Mesenchymal stem cell (in vitro differentiated cells and primary cell): ENCODE measurements at regions not wholly inside any gene's neighbourhood (a gene's known extent, or its start where the extent isn't known, plus 50 kb on each side); places are given as distances from the start of the nearest gene placed in this dataset.
A peak's percentile ranks its signal among the peaks of the same experiment; 100 is the strongest.

Experiments used
- DNase-seq: peaks from one replicate; pipeline ENCODE4 v3.0.0-alpha.2; 2013
- H2AFZ ChIP-seq: one replicate; pipeline ENCODE4 v1.6.1; 2013; ENCODE audit warnings: low read depth, mild to moderate bottlenecking, control low read depth, inconsistent platforms, low read length, moderate library complexity
- H2AK5ac ChIP-seq: 2 replicates; pipeline ENCODE4 v1.6.1; 2013; ENCODE audit warnings: low read length, moderate library complexity, mild to moderate bottlenecking, inconsistent platforms; ENCODE audit not compliant: severe bottlenecking
- H2BK120ac ChIP-seq: one replicate; pipeline ENCODE4 v1.6.1; 2013; ENCODE audit warnings: low read depth, mild to moderate bottlenecking, inconsistent platforms, low read length, moderate library complexity
- H2BK12ac ChIP-seq, 2 experiments: one replicate each; pipeline ENCODE4 v1.6.1; 2013; ENCODE audit warnings: inconsistent platforms in 2 of 2, low read length in 2 of 2, mild to moderate bottlenecking in 2 of 2, moderate library complexity in 2 of 2, control low read depth in 1 of 2
- H2BK15ac ChIP-seq: one replicate; pipeline ENCODE4 v1.6.1; 2013; ENCODE audit warnings: mild to moderate bottlenecking, low read depth, inconsistent platforms; ENCODE audit not compliant: poor library complexity, severe bottlenecking
- H2BK5ac ChIP-seq: 2 replicates; pipeline ENCODE4 v1.6.1; 2013; ENCODE audit warnings: low read depth, mild to moderate bottlenecking, low read length, control low read depth, inconsistent platforms; ENCODE audit not compliant: poor library complexity, severe bottlenecking
- H3K14ac ChIP-seq, 2 experiments: one replicate each; pipeline ENCODE4 v1.6.1; 2013; ENCODE audit warnings: inconsistent platforms in 2 of 2, low read length in 2 of 2, control low read depth in 1 of 2, mild to moderate bottlenecking in 1 of 2, moderate library complexity in 1 of 2
- H3K18ac ChIP-seq, 2 experiments: one replicate each; pipeline ENCODE4 v1.6.1; 2013; ENCODE audit warnings: inconsistent platforms in 2 of 2, low read length in 2 of 2, control low read depth in 1 of 2, low read depth in 1 of 2, mild to moderate bottlenecking in 1 of 2
- H3K23ac ChIP-seq, 2 experiments: one replicate each; pipeline ENCODE4 v1.6.1; 2013; ENCODE audit warnings: inconsistent platforms in 2 of 2, low read length in 2 of 2, mild to moderate bottlenecking in 2 of 2, moderate library complexity in 2 of 2, control low read depth in 1 of 2
- H3K27ac ChIP-seq: 2 replicates; pipeline ENCODE4 v1.5.1; 2013; ENCODE audit warnings: mild to moderate bottlenecking, moderate library complexity, low read length, control low read depth, inconsistent platforms; ENCODE audit not compliant: poor library complexity, severe bottlenecking
- H3K27me3 ChIP-seq, 2 experiments: 2 replicates each; pipeline versions ENCODE4 v1.6.1 to v1.7.0; 2013; ENCODE audit warnings: low read length in 2 of 2, mild to moderate bottlenecking in 2 of 2, moderate library complexity in 2 of 2, control low read depth in 1 of 2, inconsistent platforms in 1 of 2; ENCODE audit not compliant: control insufficient read depth in 1 of 2, insufficient read depth in 1 of 2
- H3K36me3 ChIP-seq, 2 experiments: 2 replicates each; pipeline versions ENCODE4 v1.6.1 to v1.7.0; 2013; ENCODE audit warnings: low read length in 2 of 2, control low read depth in 1 of 2, inconsistent platforms in 1 of 2, low read depth in 1 of 2, mild to moderate bottlenecking in 1 of 2; ENCODE audit not compliant: insufficient read depth in 2 of 2, control insufficient read depth in 1 of 2
- H3K4ac ChIP-seq, 2 experiments: one replicate each; pipeline ENCODE4 v1.6.1; 2013; ENCODE audit warnings: inconsistent platforms in 2 of 2, low read length in 2 of 2, mild to moderate bottlenecking in 2 of 2, moderate library complexity in 2 of 2, control low read depth in 1 of 2, low read depth in 1 of 2
- H3K4me1 ChIP-seq: 2 replicates; pipeline ENCODE4 v1.6.1; 2013; ENCODE audit warnings: low read depth, low read length, control low read depth; ENCODE audit not compliant: control insufficient read depth, insufficient read depth
- H3K4me2 ChIP-seq: 2 replicates; pipeline ENCODE4 v1.6.1; 2013; ENCODE audit warnings: low read length, mild to moderate bottlenecking, inconsistent platforms; ENCODE audit not compliant: poor library complexity, severe bottlenecking
- H3K4me3 ChIP-seq, 2 experiments: 2 replicates each; pipeline versions ENCODE4 v1.5.1 to v1.7.0; 2013; ENCODE audit warnings: low read length in 2 of 2, mild to moderate bottlenecking in 2 of 2, control low read depth in 1 of 2, low read depth in 1 of 2; ENCODE audit not compliant: insufficient read depth in 1 of 2
- H3K79me1 ChIP-seq: replicated peaks from 2 replicates; pipeline ENCODE4 v1.6.1; 2013; ENCODE audit warnings: mild to moderate bottlenecking, control low read depth, low read length, inconsistent platforms; ENCODE audit not compliant: poor library complexity, severe bottlenecking
- H3K9ac ChIP-seq: 2 replicates; pipeline ENCODE4 v1.7.0; 2013; ENCODE audit warnings: mild to moderate bottlenecking, low read length, moderate library complexity
- H3K9me3 ChIP-seq: 2 replicates; pipeline ENCODE4 v1.7.0; 2013; ENCODE audit warnings: mild to moderate bottlenecking, low read length; ENCODE audit not compliant: control insufficient read depth
- H4K8ac ChIP-seq: one replicate; pipeline ENCODE4 v1.6.1; 2013; ENCODE audit warnings: inconsistent platforms, mild to moderate bottlenecking, low read length, moderate library complexity
- H4K91ac ChIP-seq: one replicate; pipeline ENCODE4 v1.6.1; 2013; ENCODE audit warnings: mild to moderate bottlenecking, low read length, inconsistent platforms
- WGBS: methylation state at CpG from one replicate; pipeline ENCODE4 v1.1.7; 2013; ENCODE audit warnings: mixed read lengths; 5-methylcytosine and 5-hydroxymethylcytosine counted together

GRCh38 chr17:34001246-34001645 lies 253.8 kb upstream of the CCL2 start:
- H3K4me3 ChIP-seq = peak overlapping the region in 1 of 2 experiments; percentile 8
- H2BK120ac ChIP-seq = no peak overlapping the region
- no peaks in the 10 kb centered on the region for H3K27me3 ChIP-seq
- no peak overlapping the region for H3K18ac ChIP-seq
- H2BK5ac ChIP-seq = no peak overlapping the region
- H4K8ac ChIP-seq = no peak overlapping the region
- no peaks in the 10 kb centered on the region for H3K4me1 ChIP-seq
- no peak overlapping the region for H3K27ac ChIP-seq
- no peak overlapping the region for H3K14ac ChIP-seq
- WGBS = 79% methylated on average over 2 of the region's 2 CpGs
- no peaks in the 10 kb centered on the region for H3K36me3 ChIP-seq
- no peak overlapping the region for H2AK5ac ChIP-seq
- no peaks in the 10 kb centered on the region for H3K79me1 ChIP-seq
- no peak overlapping the region for H4K91ac ChIP-seq
- H3K9ac ChIP-seq = no peak overlapping the region
- H2AFZ ChIP-seq = no peak overlapping the region
- DNase-seq = no peak
- no peak overlapping the region for H3K4ac ChIP-seq
- no peak overlapping the region for H2BK12ac ChIP-seq
- H3K23ac ChIP-seq = no peak overlapping the region
- peaks cover 22% of the 10 kb centered on the region for H3K9me3 ChIP-seq
- H3K4me2 ChIP-seq = no peak overlapping the region
- no peak overlapping the region for H2BK15ac ChIP-seq

- H3K27ac ChIP-seq = no peak overlapping the region
- H2BK5ac ChIP-seq = no peak overlapping the region
- H3K27me3 ChIP-seq = no peaks in the 10 kb centered on the region
- H3K14ac ChIP-seq = no peak overlapping the region
- H4K91ac ChIP-seq = no peak overlapping the region
- H3K36me3 ChIP-seq = no peaks in the 10 kb centered on the region
- H3K9ac ChIP-seq = no peak overlapping the region
- no peak for DNase-seq
- no peak overlapping the region for H4K8ac ChIP-seq
- no peak overlapping the region for H3K4ac ChIP-seq
- H3K4me1 ChIP-seq = no peaks in the 10 kb centered on the region
- WGBS = 57% methylated on average over 3 of the region's 3 CpGs
- no peak overlapping the region for H2BK12ac ChIP-seq
- no peak overlapping the region for H2AK5ac ChIP-seq
- H2BK15ac ChIP-seq = no peak overlapping the region
- H2BK120ac ChIP-seq = no peak overlapping the region
- no peak overlapping the region for H3K23ac ChIP-seq
- no peak overlapping the region for H3K4me2 ChIP-seq
- H3K4me3 ChIP-seq = no peak overlapping the region
- H3K9me3 ChIP-seq = peaks cover 5% of the 10 kb centered on the region
- no peak overlapping the region for H2AFZ ChIP-seq
- H3K18ac ChIP-seq = no peak overlapping the region
- H3K79me1 ChIP-seq = no peaks in the 10 kb centered on the region
Measured at GRCh38 chr17:34006126-34006525, 249.0 kb upstream of the CCL2 start.

GRCh38 chr17:34008125-34008524 lies 247.0 kb upstream of the CCL2 start:
- Histone ChIP-seq H3K18ac (no peak overlapping the region), H2AFZ (no peak overlapping the region), H2BK5ac (no peak overlapping the region), H4K8ac (no peak overlapping the region), H3K79me1 (no peaks in the 10 kb centered on the region), H3K9ac (no peak overlapping the region), H2BK12ac (no peak overlapping the region), H3K4me2 (no peak overlapping the region), H4K91ac (no peak overlapping the region), H3K27ac (no peak overlapping the region), H3K4me1 (no peaks in the 10 kb centered on the region), H3K4me3 (no peak overlapping the region), H3K36me3 (no peaks in the 10 kb centered on the region), H2BK15ac (no peak overlapping the region), H3K4ac (no peak overlapping the region), H3K14ac (no peak overlapping the region), H2AK5ac (no peak overlapping the region), H3K27me3 (no peaks in the 10 kb centered on the region), H3K9me3 (no peaks in the 10 kb centered on the region), H3K23ac (no peak overlapping the region), H2BK120ac (no peak overlapping the region)
- DNase-seq = no peak
- no CpG with 5 or more reads among the region's 1 CpG for WGBS

- Histone ChIP-seq H3K14ac (no peak overlapping the region), H3K4ac (no peak overlapping the region), H4K8ac (no peak overlapping the region), H3K18ac (no peak overlapping the region), H2AK5ac (no peak overlapping the region), H3K36me3 (no peaks in the 10 kb centered on the region), H2AFZ (no peak overlapping the region), H2BK15ac (no peak overlapping the region), H3K4me2 (no peak overlapping the region), H4K91ac (no peak overlapping the region), H3K79me1 (no peaks in the 10 kb centered on the region), H3K23ac (no peak overlapping the region), H3K27me3 (no peaks in the 10 kb centered on the region), H2BK12ac (no peak overlapping the region), H3K4me3 (no peak overlapping the region), H3K9ac (no peak overlapping the region), H3K27ac (no peak overlapping the region), H3K9me3 (no peaks in the 10 kb centered on the region), H2BK5ac (no peak overlapping the region), H2BK120ac (no peak overlapping the region), H3K4me1 (no peaks in the 10 kb centered on the region)
- DNase-seq = no peak
- 78% methylated on average over 5 of the region's 5 CpGs for WGBS
Measured at GRCh38 chr17:34009912-34010311, 245.2 kb upstream of the CCL2 start.
